ENCODE measurements at regions not wholly inside any gene's neighbourhood (a gene's known extent, or its start where the extent isn't known, plus 50 kb on each side); places are given as distances from the start of the nearest gene placed in this dataset.

GRCh38 chr20:6882561-6883291 lies 115.2 kb downstream of the BMP2 start:
- no peaks in the 10 kb centered on the region for H3K9me3 ChIP-seq (ENCODE audit: control insufficient read depth, insufficient read depth, low read depth, low read length)
- intact Hi-C loops (cut with micrococcal nuclease; ENCODE audit: unreplicated experiment): no loop called here
- H3K36me3 ChIP-seq (ENCODE audit: control insufficient read depth, insufficient read depth, low read length): no peaks in the 10 kb centered on the region
- DNase-seq (ENCODE audit: low read depth, low spot score): no peak
- in situ Hi-C loops (cut with HindIII; ENCODE audit: low pct_unique_long_range_greater_than_20kb, low sequenced_read_pairs): no loop called here
- H3K27ac ChIP-seq (ENCODE audit: low read length): no peak overlapping the region
- no peak for ATAC-seq
- BruUV-seq (replicated peaks): no TSS peak
- CTCF ChIA-PET: interaction anchor here (0.5 kb wide), 1 partner anchor 1877 kb away, joined by 7 read pairs; no protein-coding TSS in a partner anchor
- H3K27me3 ChIP-seq (ENCODE audit: control insufficient read depth, insufficient read depth, low read length): no peaks in the 10 kb centered on the region; the same call in 1 of the 2 replicates
- POLR2A ChIA-PET: no interaction called here
- H3K4me3 ChIP-seq (ENCODE audit: low read depth in 2 of 2, low read length in 2 of 2): no peak overlapping the region
- H3K4me1 ChIP-seq (ENCODE audit: control insufficient read depth, insufficient read depth, low read length): no peaks in the 10 kb centered on the region
- no peak for TF ChIP-seq POLR2AphosphoS5 (IDR thresholded peaks at IDR 0.05; ENCODE audit: low read depth, low read length)
- TF ChIP-seq TCF7L2 (IDR thresholded peaks at IDR 0.05; ENCODE audit: low read depth, low read length): no peak
- no peak for TF ChIP-seq REST (IDR thresholded peaks at IDR 0.05; ENCODE audit: insufficient read depth in 1 of 2, low read depth in 2 of 2, low read length in 1 of 2)

GRCh38 chr20:6884114-6884513 lies 116.6 kb downstream of the BMP2 start:
- Histone ChIP-seq H3K36me3 (ENCODE audit: control insufficient read depth, insufficient read depth, low read length) (no peaks in the 10 kb centered on the region), H3K4me1 (ENCODE audit: control insufficient read depth, insufficient read depth, low read length) (no peaks in the 10 kb centered on the region), H3K4me3 (ENCODE audit: low read depth in 2 of 2, low read length in 2 of 2) (no peak overlapping the region), H3K9me3 (ENCODE audit: control insufficient read depth, insufficient read depth, low read depth, low read length) (no peaks in the 10 kb centered on the region), H3K27ac (ENCODE audit: low read length) (no peak overlapping the region), H3K27me3 (ENCODE audit: control insufficient read depth, insufficient read depth, low read length) (no peaks in the 10 kb centered on the region; the same call in 1 of the 2 replicates)
- ATAC-seq (no peak), DNase-seq (ENCODE audit: low read depth, low spot score) (no peak)
- in situ Hi-C loops (cut with HindIII; ENCODE audit: low pct_unique_long_range_greater_than_20kb, low sequenced_read_pairs): no loop called here
- no TSS peak for BruUV-seq (replicated peaks)
- intact Hi-C loops (cut with micrococcal nuclease; ENCODE audit: unreplicated experiment): no loop called here
- ChIA-PET CTCF (no interaction called here), POLR2A (no interaction called here)
- TF ChIP-seq CTCF (IDR thresholded peaks at IDR 0.05) (no peak), POLR2AphosphoS5 (IDR thresholded peaks at IDR 0.05; ENCODE audit: low read depth, low read length) (no peak), REST (IDR thresholded peaks at IDR 0.05; ENCODE audit: insufficient read depth in 1 of 2, low read depth in 2 of 2, low read length in 1 of 2) (no peak), SIN3A (IDR thresholded peaks at IDR 0.05; ENCODE audit: borderline replicate concordance, insufficient read depth, low read depth, low read length) (no peak), TCF7L2 (IDR thresholded peaks at IDR 0.05; ENCODE audit: low read depth, low read length) (no peak)

All from Panc1 (cell line).